ENCODE measurements at regions not wholly inside any gene's neighbourhood (a gene's known extent, or its start where the extent isn't known, plus 50 kb on each side); places are given as distances from the start of the nearest gene placed in this dataset.

DNA sequence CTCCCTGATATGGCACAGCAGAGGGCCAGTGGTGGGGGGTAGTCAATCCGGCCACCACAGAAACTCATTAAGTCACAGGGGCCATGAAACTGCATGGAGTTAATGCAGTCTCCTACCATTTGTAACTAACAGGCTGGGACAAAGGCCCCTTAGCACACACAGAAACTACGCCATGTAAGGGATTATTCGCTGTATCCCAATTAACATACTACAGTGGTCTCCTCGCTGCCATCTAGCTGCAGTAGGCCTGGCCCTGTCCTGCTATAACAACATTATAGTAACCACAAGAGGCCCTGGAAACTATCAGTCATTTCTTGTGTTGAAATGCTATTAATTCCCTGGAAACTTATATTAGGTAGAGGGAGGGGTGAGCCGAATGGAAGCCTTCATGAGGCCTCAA is 72.3 kb upstream of the CCN2 start:
- no peak for TF ChIP-seq FOXM1 (IDR thresholded peaks at IDR 0.05; ENCODE audit: borderline replicate concordance, low read depth)
- no peak for TF ChIP-seq ZBTB7A (IDR thresholded peaks at IDR 0.05; ENCODE audit: low read depth)
- no peak for TF ChIP-seq EGR1 (IDR thresholded peaks at IDR 0.05)
- TF ChIP-seq RAD21 (IDR thresholded peaks at IDR 0.05; ENCODE audit: low read depth): no peak
- no peak for TF ChIP-seq TCF12 (IDR thresholded peaks at IDR 0.05; ENCODE audit: low read depth)
- TF ChIP-seq, protein P1, sequence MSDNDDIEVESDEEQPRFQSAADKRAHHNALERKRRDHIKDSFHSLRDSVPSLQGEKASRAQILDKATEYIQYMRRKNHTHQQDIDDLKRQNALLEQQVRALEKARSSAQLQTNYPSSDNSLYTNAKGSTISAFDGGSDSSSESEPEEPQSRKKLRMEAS (IDR thresholded peaks at IDR 0.05): no peak
- TF ChIP-seq CEBPB (IDR thresholded peaks at IDR 0.05): no peak
- no peak for TF ChIP-seq TEAD4 (IDR thresholded peaks at IDR 0.05)

Measured in Ishikawa (cell line).